HL-60 (cell line): ENCODE measurements at regions not wholly inside any gene's neighbourhood (a gene's known extent, or its start where the extent isn't known, plus 50 kb on each side); places are given as distances from the start of the nearest gene placed in this dataset.
A peak's percentile ranks its signal among the peaks of the same experiment; 100 is the strongest.
"Not testable (repeated sequence)": the region's sequence is repeated elsewhere in the genome, so short reads cannot be mapped to it uniquely, and the experiment has no call there.

Source experiments
- DNase-seq, 2 experiments: peaks; one replicate each; pipeline ENCODE4 v3.0.0-alpha.2; 2010 to 2020; ENCODE audit warnings: low read depth in 1 of 2, low spot score in 1 of 2
- H3K27ac ChIP-seq: fragments of 250-450 bp; sonication (Bioruptor Pico); replicated peaks from 2 replicates; pipeline ENCODE4 v1.5.1; 2020; ENCODE audit warnings: mild to moderate bottlenecking, moderate library complexity
- H3K27me3 ChIP-seq: fragments of 250-450 bp; sonication (Bioruptor Pico); 2 replicates; pipeline ENCODE4 v1.5.1; 2021; ENCODE audit warnings: mild to moderate bottlenecking, moderate library complexity; ENCODE audit not compliant: insufficient read depth, poor library complexity, severe bottlenecking
- H3K4me3 ChIP-seq: replicated peaks from 2 replicates; pipeline ENCODE4 v1.5.1; 2011; ENCODE audit warnings: mild to moderate bottlenecking, control low read depth, low read length; ENCODE audit not compliant: insufficient read depth
- GABPA ChIP-seq: IDR thresholded peaks from 2 replicates; pipeline ENCODE4 v1.6.1; 2012; ENCODE audit warnings: low read depth
- POLR2AphosphoS5 ChIP-seq: IDR thresholded peaks from 2 replicates; pipeline ENCODE4 v1.6.1; 2012; ENCODE audit warnings: low read depth
- SPI1 ChIP-seq: IDR thresholded peaks from 2 replicates; pipeline ENCODE4 v1.6.1; 2012; ENCODE audit warnings: low read depth, mild to moderate bottlenecking, borderline replicate concordance
- TF ChIP-seq, protein P1 (sequence below): IDR thresholded peaks from one replicate; pipeline ENCODE4 v1.5.1; 2011; ENCODE audit warnings: low read length, control low read depth, inconsistent platforms; ENCODE audit not compliant: insufficient read depth
- TF ChIP-seq, protein P2 (sequence below): IDR thresholded peaks from 2 replicates; pipeline ENCODE4 v1.6.1; 2012; ENCODE audit warnings: low read depth; ENCODE audit not compliant: insufficient replicate concordance

GRCh38 chr10:31215052-31215451, 104.0 kb upstream of the ZEB1 start:
- TF ChIP-seq SPI1 = peak; percentile 100
- TF ChIP-seq, protein P1, sequence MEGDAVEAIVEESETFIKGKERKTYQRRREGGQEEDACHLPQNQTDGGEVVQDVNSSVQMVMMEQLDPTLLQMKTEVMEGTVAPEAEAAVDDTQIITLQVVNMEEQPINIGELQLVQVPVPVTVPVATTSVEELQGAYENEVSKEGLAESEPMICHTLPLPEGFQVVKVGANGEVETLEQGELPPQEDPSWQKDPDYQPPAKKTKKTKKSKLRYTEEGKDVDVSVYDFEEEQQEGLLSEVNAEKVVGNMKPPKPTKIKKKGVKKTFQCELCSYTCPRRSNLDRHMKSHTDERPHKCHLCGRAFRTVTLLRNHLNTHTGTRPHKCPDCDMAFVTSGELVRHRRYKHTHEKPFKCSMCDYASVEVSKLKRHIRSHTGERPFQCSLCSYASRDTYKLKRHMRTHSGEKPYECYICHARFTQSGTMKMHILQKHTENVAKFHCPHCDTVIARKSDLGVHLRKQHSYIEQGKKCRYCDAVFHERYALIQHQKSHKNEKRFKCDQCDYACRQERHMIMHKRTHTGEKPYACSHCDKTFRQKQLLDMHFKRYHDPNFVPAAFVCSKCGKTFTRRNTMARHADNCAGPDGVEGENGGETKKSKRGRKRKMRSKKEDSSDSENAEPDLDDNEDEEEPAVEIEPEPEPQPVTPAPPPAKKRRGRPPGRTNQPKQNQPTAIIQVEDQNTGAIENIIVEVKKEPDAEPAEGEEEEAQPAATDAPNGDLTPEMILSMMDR = no peak
- TF ChIP-seq, protein P2, sequence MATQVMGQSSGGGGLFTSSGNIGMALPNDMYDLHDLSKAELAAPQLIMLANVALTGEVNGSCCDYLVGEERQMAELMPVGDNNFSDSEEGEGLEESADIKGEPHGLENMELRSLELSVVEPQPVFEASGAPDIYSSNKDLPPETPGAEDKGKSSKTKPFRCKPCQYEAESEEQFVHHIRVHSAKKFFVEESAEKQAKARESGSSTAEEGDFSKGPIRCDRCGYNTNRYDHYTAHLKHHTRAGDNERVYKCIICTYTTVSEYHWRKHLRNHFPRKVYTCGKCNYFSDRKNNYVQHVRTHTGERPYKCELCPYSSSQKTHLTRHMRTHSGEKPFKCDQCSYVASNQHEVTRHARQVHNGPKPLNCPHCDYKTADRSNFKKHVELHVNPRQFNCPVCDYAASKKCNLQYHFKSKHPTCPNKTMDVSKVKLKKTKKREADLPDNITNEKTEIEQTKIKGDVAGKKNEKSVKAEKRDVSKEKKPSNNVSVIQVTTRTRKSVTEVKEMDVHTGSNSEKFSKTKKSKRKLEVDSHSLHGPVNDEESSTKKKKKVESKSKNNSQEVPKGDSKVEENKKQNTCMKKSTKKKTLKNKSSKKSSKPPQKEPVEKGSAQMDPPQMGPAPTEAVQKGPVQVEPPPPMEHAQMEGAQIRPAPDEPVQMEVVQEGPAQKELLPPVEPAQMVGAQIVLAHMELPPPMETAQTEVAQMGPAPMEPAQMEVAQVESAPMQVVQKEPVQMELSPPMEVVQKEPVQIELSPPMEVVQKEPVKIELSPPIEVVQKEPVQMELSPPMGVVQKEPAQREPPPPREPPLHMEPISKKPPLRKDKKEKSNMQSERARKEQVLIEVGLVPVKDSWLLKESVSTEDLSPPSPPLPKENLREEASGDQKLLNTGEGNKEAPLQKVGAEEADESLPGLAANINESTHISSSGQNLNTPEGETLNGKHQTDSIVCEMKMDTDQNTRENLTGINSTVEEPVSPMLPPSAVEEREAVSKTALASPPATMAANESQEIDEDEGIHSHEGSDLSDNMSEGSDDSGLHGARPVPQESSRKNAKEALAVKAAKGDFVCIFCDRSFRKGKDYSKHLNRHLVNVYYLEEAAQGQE = no peak
- TF ChIP-seq GABPA = no peak
- Histone ChIP-seq H3K27me3 (no peaks in the 10 kb centered on the region), H3K27ac (no peak overlapping the region; the same call in 1 of the 2 replicates), H3K4me3 (no peak overlapping the region)
- DNase-seq = peak; percentile 5 to 48

GRCh38 chr10:31219306-31219705, 99.7 kb upstream of the ZEB1 start:
- TF ChIP-seq GABPA = no peak
- TF ChIP-seq SPI1 = no peak
- TF ChIP-seq, protein P2 = no peak

DNA sequence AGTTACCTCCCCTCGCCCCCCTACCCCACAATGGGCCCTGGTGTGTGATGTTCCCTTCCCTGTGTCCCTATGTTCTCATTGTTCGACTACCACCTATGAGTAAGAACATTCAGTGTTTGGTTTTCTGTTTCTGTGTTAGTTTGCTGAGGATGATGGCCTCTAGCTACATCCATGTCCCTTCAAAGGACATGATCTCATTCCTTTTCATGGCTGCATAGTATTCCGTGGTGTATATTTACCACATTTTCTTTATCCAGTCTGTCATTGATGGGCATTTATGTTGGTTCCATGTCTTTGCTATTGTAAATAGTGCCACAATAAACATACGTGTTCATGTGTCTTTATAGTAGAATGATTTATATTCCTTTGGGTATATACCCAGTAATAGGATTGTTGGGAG, 90.2 kb upstream of the ZEB1 start:
- H3K4me3 ChIP-seq, H3K27ac ChIP-seq, DNase-seq, H3K27me3 ChIP-seq: not testable (repeated sequence)

More at GRCh38 chr10:31219306-31219705, 99.7 kb upstream of the ZEB1 start:
- H3K4me3 ChIP-seq = no peak overlapping the region
- no peak overlapping the region for H3K27ac ChIP-seq
- no peak for DNase-seq
- no peaks in the 10 kb centered on the region for H3K27me3 ChIP-seq

DNA sequence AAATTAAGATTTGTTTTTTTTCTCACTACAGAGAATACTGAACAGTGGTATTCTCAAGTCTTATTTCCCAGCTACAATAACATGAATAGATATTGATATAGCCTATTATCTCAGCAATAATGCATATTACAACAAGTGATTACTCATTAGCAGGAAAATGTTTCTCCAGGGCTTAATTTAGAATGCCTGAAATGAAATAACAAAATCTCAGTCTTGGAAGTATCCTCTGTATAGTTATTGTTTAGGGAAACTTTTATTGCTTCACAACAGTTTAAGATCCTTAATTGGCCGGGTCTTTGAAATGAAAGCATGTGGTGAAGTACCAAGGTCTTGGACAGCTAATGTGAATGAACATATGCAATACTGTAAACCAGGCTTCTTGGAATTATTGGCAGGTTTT, 79.1 kb upstream of the ZEB1 start:
- H3K27me3 ChIP-seq = no peaks in the 10 kb centered on the region
- no peak for DNase-seq
- no peak overlapping the region for H3K4me3 ChIP-seq
- TF ChIP-seq, protein P2 = no peak
- TF ChIP-seq POLR2AphosphoS5 (no peak), GABPA (no peak)
- TF ChIP-seq, protein P1 = no peak
- H3K27ac ChIP-seq = no peak overlapping the region
